GM13977 (cell line): ENCODE measurements at regions not wholly inside any gene's neighbourhood (a gene's known extent, or its start where the extent isn't known, plus 50 kb on each side); places are given as distances from the start of the nearest gene placed in this dataset.

ENCODE experiments used
- DNase-seq: peaks from one replicate; pipeline ENCODE4 v3.0.0; 2012; ENCODE audit warnings: low spot score
- in situ Hi-C: fragments of 300-500 bp; cut with MboI; formaldehyde crosslinking; loops from one replicate; pipeline ENCODE4 v1.12.0; 2022; ENCODE audit warnings: low sequenced_read_pairs, low pct_unique_long_range_greater_than_20kb, mixed read lengths, inconsistent platforms; ENCODE audit not compliant: unreplicated experiment
- TF ChIP-seq, protein P1 (sequence below): IDR thresholded peaks from 2 replicates; pipeline ENCODE4 v1.5.1; 2012; ENCODE audit warnings: mild to moderate bottlenecking, control low read depth; ENCODE audit not compliant: insufficient read depth; ENCODE audit errors: extremely low read depth, missing control alignments

DNA sequence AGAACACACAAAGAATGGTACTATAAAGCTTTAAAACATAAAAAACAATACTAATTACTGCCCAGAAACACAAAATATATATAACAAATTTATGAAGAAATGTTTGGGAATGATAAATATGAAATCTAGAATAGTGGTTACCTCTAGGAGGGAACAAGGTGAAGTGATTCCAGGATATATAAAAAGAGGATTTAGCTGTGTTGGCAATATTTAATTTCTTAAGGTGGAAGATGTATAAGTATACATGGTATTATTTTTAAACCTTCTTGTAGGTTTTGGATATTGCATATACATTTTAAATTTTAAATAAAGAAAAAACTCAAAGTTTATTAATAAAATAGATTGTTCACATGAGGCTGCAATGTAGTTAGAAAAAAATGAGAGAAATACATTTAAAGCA is 112.7 kb upstream of the ZNF618 start:
- TF ChIP-seq, protein P1, sequence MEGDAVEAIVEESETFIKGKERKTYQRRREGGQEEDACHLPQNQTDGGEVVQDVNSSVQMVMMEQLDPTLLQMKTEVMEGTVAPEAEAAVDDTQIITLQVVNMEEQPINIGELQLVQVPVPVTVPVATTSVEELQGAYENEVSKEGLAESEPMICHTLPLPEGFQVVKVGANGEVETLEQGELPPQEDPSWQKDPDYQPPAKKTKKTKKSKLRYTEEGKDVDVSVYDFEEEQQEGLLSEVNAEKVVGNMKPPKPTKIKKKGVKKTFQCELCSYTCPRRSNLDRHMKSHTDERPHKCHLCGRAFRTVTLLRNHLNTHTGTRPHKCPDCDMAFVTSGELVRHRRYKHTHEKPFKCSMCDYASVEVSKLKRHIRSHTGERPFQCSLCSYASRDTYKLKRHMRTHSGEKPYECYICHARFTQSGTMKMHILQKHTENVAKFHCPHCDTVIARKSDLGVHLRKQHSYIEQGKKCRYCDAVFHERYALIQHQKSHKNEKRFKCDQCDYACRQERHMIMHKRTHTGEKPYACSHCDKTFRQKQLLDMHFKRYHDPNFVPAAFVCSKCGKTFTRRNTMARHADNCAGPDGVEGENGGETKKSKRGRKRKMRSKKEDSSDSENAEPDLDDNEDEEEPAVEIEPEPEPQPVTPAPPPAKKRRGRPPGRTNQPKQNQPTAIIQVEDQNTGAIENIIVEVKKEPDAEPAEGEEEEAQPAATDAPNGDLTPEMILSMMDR, result no peak
- in situ Hi-C loops, result no loop called here
- DNase-seq, result no peak

DNA sequence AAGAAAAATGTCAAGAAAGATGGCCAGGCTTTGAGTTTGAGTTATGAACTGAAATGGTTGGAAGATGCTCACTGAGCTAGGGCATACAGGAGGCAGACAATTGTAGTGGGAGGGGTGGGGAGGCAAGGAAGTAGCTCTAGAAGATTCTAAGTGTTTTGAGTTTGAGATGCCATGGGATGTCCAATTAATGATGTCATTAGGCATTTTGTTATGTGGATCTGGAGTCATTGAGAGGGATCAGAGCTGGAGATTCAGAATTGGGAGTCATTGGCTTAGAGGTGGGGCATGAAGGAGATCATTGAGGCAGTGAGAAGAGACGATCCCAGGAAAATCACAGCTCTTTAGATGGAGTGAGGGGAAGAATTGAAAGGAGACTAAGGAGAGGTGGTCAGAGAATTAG is 111.5 kb upstream of the ZNF618 start:
- TF ChIP-seq, protein P1, result no peak
- in situ Hi-C loops, result no loop called here
- no peak for DNase-seq

DNA sequence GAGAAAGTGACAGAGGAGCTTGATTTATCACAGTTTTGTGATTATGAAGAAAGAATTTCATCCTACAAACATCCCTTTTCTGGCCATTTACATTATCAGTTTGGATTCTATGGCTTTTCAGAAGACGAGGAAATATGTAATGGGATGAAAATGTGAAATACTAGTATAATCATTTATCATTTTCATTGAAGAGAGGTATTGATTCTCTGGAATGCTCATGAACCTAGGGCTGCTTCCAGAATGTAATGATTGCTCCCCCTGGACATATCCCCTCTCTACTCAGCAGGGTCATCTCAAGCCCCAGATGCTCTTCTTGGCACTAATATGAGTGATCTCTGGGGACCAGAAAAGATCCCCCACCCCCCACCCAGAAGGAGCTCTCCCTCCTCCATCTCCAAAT is 106.7 kb upstream of the ZNF618 start:
- TF ChIP-seq, protein P1, result no peak
- no peak for DNase-seq
- in situ Hi-C loops, result no loop called here

DNA sequence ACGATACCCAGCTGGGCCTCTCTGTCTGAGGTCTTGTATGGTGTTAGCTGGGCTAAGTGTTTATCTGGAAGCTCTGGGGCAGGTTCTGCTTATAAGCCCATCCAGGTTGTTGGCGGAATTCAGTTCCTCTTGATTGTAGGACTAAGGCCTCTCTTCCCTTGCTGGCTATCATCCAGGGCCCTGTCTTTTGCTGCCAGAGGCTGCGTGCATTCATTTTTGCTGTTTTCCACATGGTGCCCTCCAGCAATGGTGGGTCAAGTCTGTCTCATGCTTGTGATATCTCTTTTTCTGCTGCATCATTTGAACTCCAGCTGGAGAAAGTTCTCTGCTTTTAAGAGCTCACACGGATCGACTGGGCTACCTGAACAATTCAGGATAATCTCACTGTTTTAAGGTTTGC is 105.7 kb upstream of the ZNF618 start:
- DNase-seq, result no peak
- in situ Hi-C loops, result no loop called here
- TF ChIP-seq, protein P1, result no peak

DNA sequence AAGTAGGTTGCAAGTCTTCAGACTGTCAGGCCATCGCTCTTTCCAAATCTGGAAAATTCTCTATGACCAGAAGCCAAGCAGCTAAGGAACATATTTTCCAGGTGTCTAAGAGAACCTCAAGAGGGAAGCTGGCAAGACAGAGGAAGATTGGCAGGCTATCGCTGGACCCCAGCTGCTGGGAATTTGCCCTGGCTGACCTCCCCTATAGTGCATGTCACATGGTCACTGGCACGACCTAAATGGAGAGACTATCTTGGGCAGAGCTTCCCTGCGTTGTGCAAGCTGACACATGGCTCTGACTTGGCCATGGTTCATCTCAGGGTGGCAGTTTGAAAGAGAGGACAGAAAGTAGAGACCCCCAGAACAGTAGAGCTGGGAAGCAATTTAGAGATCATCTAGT is 104.9 kb upstream of the ZNF618 start:
- no peak for DNase-seq
- TF ChIP-seq, protein P1, result no peak
- in situ Hi-C loops, result no loop called here

DNA sequence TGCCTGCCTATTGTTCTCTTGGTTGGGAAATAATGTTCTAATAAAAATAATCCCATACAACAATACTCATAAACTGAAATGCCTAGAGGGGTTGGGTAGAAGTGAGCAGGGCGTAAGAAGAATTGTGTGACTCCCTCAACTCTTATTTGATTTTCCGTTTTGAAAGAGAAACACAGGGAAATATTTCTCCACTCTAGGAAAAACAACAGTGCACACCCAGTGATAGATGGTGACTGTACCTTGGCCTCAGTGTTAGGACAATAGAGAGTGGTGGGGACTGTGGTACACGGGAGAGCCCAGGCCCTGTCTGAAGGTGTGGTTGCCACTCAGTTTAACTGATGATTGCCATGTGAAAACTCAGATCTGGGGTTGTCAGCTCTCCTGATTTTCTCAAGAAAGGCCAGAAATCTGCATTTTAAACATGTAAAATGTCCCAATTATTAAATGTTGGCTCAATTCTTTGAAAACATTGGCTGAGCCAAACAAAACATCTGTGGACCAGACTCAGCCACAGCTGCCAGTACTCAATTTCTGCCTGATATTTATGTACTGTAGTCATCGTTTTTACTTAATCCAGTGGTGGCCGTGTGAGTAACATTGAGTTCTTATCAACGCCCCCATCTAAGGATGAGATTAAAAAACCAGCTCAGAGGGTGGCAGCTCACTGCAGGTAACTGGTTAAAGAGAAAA is 103.8 kb upstream of the ZNF618 start:
- no peak for DNase-seq
- in situ Hi-C loops, result no loop called here
- TF ChIP-seq, protein P1, result no peak
